SU-DHL-6 (cell line): ENCODE measurements at regions not wholly inside any gene's neighbourhood (a gene's known extent, or its start where the extent isn't known, plus 50 kb on each side); places are given as distances from the start of the nearest gene placed in this dataset.

Experiments used
- EZH2phosphoT487 ChIP-seq: fragments of 200-600 bp; sonication (generic), shearing (Covaris generic); conservative IDR thresholded peaks from 2 replicates; pipeline ENCODE4 v1.6.1; 2018; ENCODE audit warnings: mild to moderate bottlenecking, antibody characterized with exemption, low read length, moderate library complexity, mixed read lengths
- TF ChIP-seq, protein P1 (sequence below): fragments of 200-600 bp; sonication (generic); IDR thresholded peaks from one replicate; pipeline ENCODE4 v1.5.1; 2017; ENCODE audit warnings: antibody characterized with exemption, mild to moderate bottlenecking, low read length, moderate library complexity; ENCODE audit not compliant: insufficient read depth, poor library complexity, severe bottlenecking

DNA sequence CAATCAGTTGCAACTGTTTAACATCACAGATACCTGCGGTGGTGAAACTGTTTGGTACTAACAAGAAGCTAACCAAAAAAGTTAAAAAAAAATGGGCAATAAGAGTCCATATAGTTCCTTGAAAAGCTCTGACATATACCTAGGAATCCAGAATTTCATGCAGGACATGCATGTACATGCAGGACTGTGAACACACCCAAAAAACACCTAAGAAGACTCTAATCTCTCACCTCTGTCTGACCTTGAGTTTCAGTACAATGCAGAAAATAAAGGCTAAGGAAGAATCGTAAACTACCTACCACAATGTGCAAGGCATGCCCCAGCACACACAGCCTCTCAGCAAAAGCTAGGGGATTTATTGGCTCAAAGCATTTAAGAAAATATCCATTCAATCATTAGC, 110.7 kb upstream of the GOLGA8J start:
- TF ChIP-seq, protein P1, sequence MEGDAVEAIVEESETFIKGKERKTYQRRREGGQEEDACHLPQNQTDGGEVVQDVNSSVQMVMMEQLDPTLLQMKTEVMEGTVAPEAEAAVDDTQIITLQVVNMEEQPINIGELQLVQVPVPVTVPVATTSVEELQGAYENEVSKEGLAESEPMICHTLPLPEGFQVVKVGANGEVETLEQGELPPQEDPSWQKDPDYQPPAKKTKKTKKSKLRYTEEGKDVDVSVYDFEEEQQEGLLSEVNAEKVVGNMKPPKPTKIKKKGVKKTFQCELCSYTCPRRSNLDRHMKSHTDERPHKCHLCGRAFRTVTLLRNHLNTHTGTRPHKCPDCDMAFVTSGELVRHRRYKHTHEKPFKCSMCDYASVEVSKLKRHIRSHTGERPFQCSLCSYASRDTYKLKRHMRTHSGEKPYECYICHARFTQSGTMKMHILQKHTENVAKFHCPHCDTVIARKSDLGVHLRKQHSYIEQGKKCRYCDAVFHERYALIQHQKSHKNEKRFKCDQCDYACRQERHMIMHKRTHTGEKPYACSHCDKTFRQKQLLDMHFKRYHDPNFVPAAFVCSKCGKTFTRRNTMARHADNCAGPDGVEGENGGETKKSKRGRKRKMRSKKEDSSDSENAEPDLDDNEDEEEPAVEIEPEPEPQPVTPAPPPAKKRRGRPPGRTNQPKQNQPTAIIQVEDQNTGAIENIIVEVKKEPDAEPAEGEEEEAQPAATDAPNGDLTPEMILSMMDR, result no peak
- no peak for TF ChIP-seq EZH2phosphoT487
